Astrocyte of the cerebellum (primary cell): ENCODE measurements at regions not wholly inside any gene's neighbourhood (a gene's known extent, or its start where the extent isn't known, plus 50 kb on each side); places are given as distances from the start of the nearest gene placed in this dataset.

Source experiments
- DNase-seq: peaks from one replicate; pipeline ENCODE4 v3.0.0-alpha.2; 2011; ENCODE audit warnings: low read depth
- H3K4me3 ChIP-seq: 2 replicates; pipeline ENCODE4 v1.5.1; 2011; ENCODE audit warnings: mild to moderate bottlenecking, low read depth, low read length, moderate library complexity
- CTCF ChIP-seq: IDR thresholded peaks from 2 replicates; pipeline ENCODE4 v1.5.1; 2012; ENCODE audit warnings: low read length, low read depth, moderate library complexity, mild to moderate bottlenecking; ENCODE audit errors: missing control alignments
- in situ Hi-C: cut with HindIII; loops from 2 replicates; pipeline ENCODE4 v1.10.0; 2017; ENCODE audit warnings: low sequenced_read_pairs

- no peak for DNase-seq
- no peak overlapping the region for H3K4me3 ChIP-seq
- TF ChIP-seq CTCF: no peak
- in situ Hi-C loops: no loop called here
These were observed 534.5 kb upstream of the MEF2C start for GRCh38 chr5:89417515-89417914.

DNA sequence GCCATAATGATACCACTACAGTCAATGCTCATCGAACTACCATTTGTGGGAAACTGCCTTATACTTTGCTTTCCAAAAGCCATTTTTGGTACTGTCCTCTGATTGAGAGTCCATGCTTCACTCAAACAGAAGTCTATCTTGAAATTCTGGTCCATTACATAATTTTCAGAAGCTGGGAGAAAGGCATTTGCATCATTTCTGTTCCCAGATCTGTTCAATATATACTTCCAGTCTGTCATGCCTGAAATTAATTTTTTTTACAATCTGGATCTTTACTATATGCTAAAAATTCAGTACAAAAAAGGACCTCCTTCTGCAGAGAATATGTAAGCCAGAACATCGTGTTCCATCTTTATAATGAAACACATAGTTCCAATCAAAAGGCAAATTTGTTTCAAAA, 528.9 kb upstream of the MEF2C start:
- no peak for TF ChIP-seq CTCF
- in situ Hi-C loops: no loop called here
- DNase-seq: no peak
- no peak overlapping the region for H3K4me3 ChIP-seq

GRCh38 chr5:89407054-89407453, 524.1 kb upstream of the MEF2C start:
- in situ Hi-C loops: no loop called here
- no peak for TF ChIP-seq CTCF
- no peak for DNase-seq

DNA sequence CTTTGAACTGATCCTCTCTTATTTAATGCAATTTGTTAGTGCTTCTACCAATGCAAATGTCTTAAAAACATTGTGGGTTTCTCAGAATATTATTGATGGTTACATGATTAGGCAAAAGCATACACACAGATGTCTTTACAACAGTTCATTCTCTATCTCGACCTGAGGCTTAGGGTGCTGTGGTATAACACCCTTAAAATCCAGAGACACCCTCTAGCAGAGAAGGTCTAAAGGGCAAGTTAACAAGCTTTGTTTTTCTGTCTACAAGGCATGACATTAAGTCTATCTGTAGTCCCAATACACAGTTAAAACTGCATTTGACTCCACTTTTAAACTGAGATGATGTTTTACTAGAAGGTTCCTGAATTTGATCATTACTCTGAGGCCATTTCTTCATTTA, 518.7 kb upstream of the MEF2C start:
- H3K4me3 ChIP-seq: no peak overlapping the region
- in situ Hi-C loops: no loop called here
- TF ChIP-seq CTCF: no peak
- no peak for DNase-seq

More at GRCh38 chr5:89407054-89407453, 524.1 kb upstream of the MEF2C start:
- no peak overlapping the region for H3K4me3 ChIP-seq

DNA sequence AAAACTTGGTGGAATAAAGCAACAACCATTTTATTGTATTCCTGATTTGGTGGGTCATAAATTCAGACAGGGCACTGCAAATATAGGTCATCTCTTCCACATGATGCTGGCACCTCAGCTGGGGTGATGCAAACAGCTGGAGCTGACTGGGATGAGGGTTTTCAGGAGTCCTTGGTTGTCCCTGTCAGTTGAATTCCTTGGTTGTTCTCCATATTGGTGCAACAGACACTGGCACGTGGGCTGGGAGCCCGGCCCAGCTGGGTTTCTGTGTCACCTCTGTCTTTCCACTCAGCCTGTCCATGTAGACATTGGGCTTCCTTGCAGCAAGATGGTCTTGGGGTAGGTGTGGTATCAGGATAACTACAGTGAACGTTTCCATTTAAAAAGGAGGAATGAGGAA, 518.0 kb upstream of the MEF2C start:
- in situ Hi-C loops: no loop called here
- no peak overlapping the region for H3K4me3 ChIP-seq
- DNase-seq: no peak
- no peak for TF ChIP-seq CTCF

DNA sequence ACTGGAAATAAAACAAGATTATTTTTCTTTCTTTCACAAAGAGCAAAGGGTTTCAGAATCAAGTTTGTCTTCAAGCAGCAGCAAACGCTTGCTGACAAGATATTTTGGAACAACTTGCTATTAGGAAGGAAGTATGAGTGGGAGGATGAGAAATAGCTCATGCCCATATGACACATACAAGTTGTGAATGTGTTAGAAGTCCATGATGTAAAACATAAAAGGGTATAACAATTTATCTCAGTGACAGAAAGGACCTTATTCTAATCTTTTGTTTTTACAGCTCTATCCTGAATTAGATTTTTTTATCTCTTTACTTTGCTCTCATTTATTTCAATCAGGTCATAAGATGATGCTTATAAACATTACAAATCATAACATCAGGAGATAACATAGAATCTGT, 516.6 kb upstream of the MEF2C start:
- no peak for TF ChIP-seq CTCF
- in situ Hi-C loops: no loop called here
- no peak overlapping the region for H3K4me3 ChIP-seq
- DNase-seq: no peak

- no peak for DNase-seq
- no peak for TF ChIP-seq CTCF
- H3K4me3 ChIP-seq: no peak overlapping the region
- in situ Hi-C loops: no loop called here
These were observed 514.1 kb upstream of the MEF2C start for GRCh38 chr5:89397096-89397495.
